ENCODE measurements at regions not wholly inside any gene's neighbourhood (a gene's known extent, or its start where the extent isn't known, plus 50 kb on each side); places are given as distances from the start of the nearest gene placed in this dataset.

GRCh38 chr6:27106382-27106781 lies 141.1 kb upstream of the PRSS16 start:
- TF ChIP-seq CTCF (IDR thresholded peaks at IDR 0.05; ENCODE audit: low read length) (no peak), EZH2 (IDR thresholded peaks at IDR 0.05; ENCODE audit: borderline replicate concordance, low read length) (no peak)
- no peaks in the 10 kb centered on the region for H3K9me2 ChIP-seq (ENCODE audit: low read depth, low read length)
- no peaks in the 10 kb centered on the region for H3K36me3 ChIP-seq (ENCODE audit: insufficient read depth, low read length)
- H3K4me1 ChIP-seq (ENCODE audit: insufficient read depth, low read length, severe bottlenecking) = no peaks in the 10 kb centered on the region
- no peak overlapping the region for H2AFZ ChIP-seq (ENCODE audit: low read length)
- peaks cover 9% of the 10 kb centered on the region for H3K27me3 ChIP-seq (ENCODE audit: insufficient read depth, low read length)
- no peak overlapping the region for H3K4me3 ChIP-seq (ENCODE audit: low read depth, low read length, poor library complexity, severe bottlenecking)
- no peak overlapping the region for H3K4me2 ChIP-seq (ENCODE audit: low read length)
- H3K9ac ChIP-seq (ENCODE audit: low read length) = no peak overlapping the region
- no peaks in the 10 kb centered on the region for H3K79me2 ChIP-seq (ENCODE audit: insufficient read depth, low read length)
- peaks cover 8% of the 10 kb centered on the region for H3K9me3 ChIP-seq (ENCODE audit: low read length)
- no peaks in the 10 kb centered on the region for H4K20me1 ChIP-seq (ENCODE audit: insufficient read depth, low read length)
- no peak overlapping the region for H3K27ac ChIP-seq (ENCODE audit: low read depth, low read length, poor library complexity, severe bottlenecking)
- no peaks in the 10 kb centered on the region for H3F3A ChIP-seq (ENCODE audit: insufficient read depth, low read length)

- Histone ChIP-seq H3K4me1 (ENCODE audit: insufficient read depth, low read length, severe bottlenecking) (no peaks in the 10 kb centered on the region), H3K27ac (ENCODE audit: low read depth, low read length, poor library complexity, severe bottlenecking) (no peak overlapping the region), H3K27me3 (ENCODE audit: insufficient read depth, low read length) (peaks cover 9% of the 10 kb centered on the region), H3K4me2 (ENCODE audit: low read length) (no peak overlapping the region), H3K79me2 (ENCODE audit: insufficient read depth, low read length) (no peaks in the 10 kb centered on the region), H3K9ac (ENCODE audit: low read length) (no peak overlapping the region), H3K9me3 (ENCODE audit: low read length) (peaks cover 21% of the 10 kb centered on the region), H3K9me2 (ENCODE audit: low read depth, low read length) (no peaks in the 10 kb centered on the region), H4K20me1 (ENCODE audit: insufficient read depth, low read length) (no peaks in the 10 kb centered on the region), H3F3A (ENCODE audit: insufficient read depth, low read length) (no peaks in the 10 kb centered on the region), H3K36me3 (ENCODE audit: insufficient read depth, low read length) (no peaks in the 10 kb centered on the region), H2AFZ (ENCODE audit: low read length) (no peak overlapping the region), H3K4me3 (ENCODE audit: low read depth, low read length, poor library complexity, severe bottlenecking) (no peak overlapping the region)
- TF ChIP-seq EZH2 (IDR thresholded peaks at IDR 0.05; ENCODE audit: borderline replicate concordance, low read length) (no peak), CTCF (IDR thresholded peaks at IDR 0.05; ENCODE audit: low read length) (no peak)
Measured at GRCh38 chr6:27111743-27112142, 135.8 kb upstream of the PRSS16 start.

GRCh38 chr6:27112974-27113373 lies 134.5 kb upstream of the PRSS16 start:
- H3K4me2 ChIP-seq (ENCODE audit: low read length) = no peak overlapping the region
- no peak for TF ChIP-seq EZH2 (IDR thresholded peaks at IDR 0.05; ENCODE audit: borderline replicate concordance, low read length)
- TF ChIP-seq CTCF (IDR thresholded peaks at IDR 0.05; ENCODE audit: low read length) = no peak
- H3K79me2 ChIP-seq (ENCODE audit: insufficient read depth, low read length) = no peaks in the 10 kb centered on the region
- peaks cover 5% of the 10 kb centered on the region for H3K27me3 ChIP-seq (ENCODE audit: insufficient read depth, low read length)
- no peaks in the 10 kb centered on the region for H3K4me1 ChIP-seq (ENCODE audit: insufficient read depth, low read length, severe bottlenecking)
- peaks cover 21% of the 10 kb centered on the region for H3K9me3 ChIP-seq (ENCODE audit: low read length)
- no peaks in the 10 kb centered on the region for H3F3A ChIP-seq (ENCODE audit: insufficient read depth, low read length)
- no peaks in the 10 kb centered on the region for H3K36me3 ChIP-seq (ENCODE audit: insufficient read depth, low read length)
- no peaks in the 10 kb centered on the region for H4K20me1 ChIP-seq (ENCODE audit: insufficient read depth, low read length)
- no peak overlapping the region for H3K9ac ChIP-seq (ENCODE audit: low read length)
- no peak overlapping the region for H3K4me3 ChIP-seq (ENCODE audit: low read depth, low read length, poor library complexity, severe bottlenecking)
- no peaks in the 10 kb centered on the region for H3K9me2 ChIP-seq (ENCODE audit: low read depth, low read length)
- no peak overlapping the region for H2AFZ ChIP-seq (ENCODE audit: low read length)
- H3K27ac ChIP-seq (ENCODE audit: low read depth, low read length, poor library complexity, severe bottlenecking) = no peak overlapping the region

Data from OCI-LY1 (cell line).